ENCODE measurements at regions not wholly inside any gene's neighbourhood (a gene's known extent, or its start where the extent isn't known, plus 50 kb on each side); places are given as distances from the start of the nearest gene placed in this dataset.

GRCh38 chr4:20037745-20038144 is 214.0 kb upstream of the SLIT2 start:
- CTCF ChIA-PET, result no interaction called here
- TF ChIP-seq CTCF (conservative IDR thresholded peaks at IDR 0.05; ENCODE audit: low read depth), result no peak
- POLR2A ChIA-PET (ENCODE audit: low non-redundant PET), result no interaction called here
- DNase-seq (ENCODE audit: low spot score), result no peak
- H3K27ac ChIP-seq, result no peak overlapping the region

- H3K27ac ChIP-seq, result no peak overlapping the region
- CTCF ChIA-PET, result no interaction called here
These were observed 221.6 kb upstream of the SLIT2 start for GRCh38 chr4:20030108-20030507.

GRCh38 chr4:20028645-20029044 is 223.1 kb upstream of the SLIT2 start:
- POLR2A ChIA-PET (ENCODE audit: low non-redundant PET), result no interaction called here
- DNase-seq (ENCODE audit: low spot score), result peak; percentile 26
- CTCF ChIA-PET, result no interaction called here
- H3K27ac ChIP-seq, result no peak overlapping the region
- no peak for TF ChIP-seq CTCF (conservative IDR thresholded peaks at IDR 0.05; ENCODE audit: low read depth)

More at GRCh38 chr4:20030108-20030507, 221.6 kb upstream of the SLIT2 start:
- no peak for TF ChIP-seq CTCF (conservative IDR thresholded peaks at IDR 0.05; ENCODE audit: low read depth)
- DNase-seq (ENCODE audit: low spot score), result no peak
- POLR2A ChIA-PET (ENCODE audit: low non-redundant PET), result no interaction called here

- ChIA-PET CTCF (no interaction called here), POLR2A (ENCODE audit: low non-redundant PET) (no interaction called here)
- H3K27ac ChIP-seq, result no peak overlapping the region
- no peak for TF ChIP-seq CTCF (conservative IDR thresholded peaks at IDR 0.05; ENCODE audit: low read depth)
- no peak for DNase-seq (ENCODE audit: low spot score)
These were observed 225.2 kb upstream of the SLIT2 start for GRCh38 chr4:20026456-20026855.

- POLR2A ChIA-PET (ENCODE audit: low non-redundant PET), result no interaction called here
- no peak for DNase-seq (ENCODE audit: low spot score)
- TF ChIP-seq CTCF (conservative IDR thresholded peaks at IDR 0.05; ENCODE audit: low read depth), result no peak
- no peak overlapping the region for H3K27ac ChIP-seq
- CTCF ChIA-PET, result no interaction called here
These were observed 229.2 kb upstream of the SLIT2 start for GRCh38 chr4:20022471-20022870.

GRCh38 chr4:20020056-20020455 is 231.6 kb upstream of the SLIT2 start:
- DNase-seq (ENCODE audit: low spot score), result no peak
- CTCF ChIA-PET, result interaction anchor here (0.6 kb wide), 1 partner anchor 535 kb away, joined by 3 read pairs; no protein-coding TSS in a partner anchor

More at GRCh38 chr4:20020056-20020455, 231.6 kb upstream of the SLIT2 start:
- POLR2A ChIA-PET (ENCODE audit: low non-redundant PET), result no interaction called here
- H3K27ac ChIP-seq, result no peak overlapping the region
- no peak for TF ChIP-seq CTCF (conservative IDR thresholded peaks at IDR 0.05; ENCODE audit: low read depth)
